Mesenchymal stem cell (in vitro differentiated cells and primary cell): ENCODE measurements at regions not wholly inside any gene's neighbourhood (a gene's known extent, or its start where the extent isn't known, plus 50 kb on each side); places are given as distances from the start of the nearest gene placed in this dataset.

ENCODE experiments used
- DNase-seq: peaks from one replicate; pipeline ENCODE4 v3.0.0-alpha.2; 2013
- H2AFZ ChIP-seq: one replicate; pipeline ENCODE4 v1.6.1; 2013; ENCODE audit warnings: low read depth, mild to moderate bottlenecking, control low read depth, inconsistent platforms, low read length, moderate library complexity
- H2AK5ac ChIP-seq: 2 replicates; pipeline ENCODE4 v1.6.1; 2013; ENCODE audit warnings: low read length, moderate library complexity, mild to moderate bottlenecking, inconsistent platforms; ENCODE audit not compliant: severe bottlenecking
- H2BK120ac ChIP-seq: one replicate; pipeline ENCODE4 v1.6.1; 2013; ENCODE audit warnings: low read depth, mild to moderate bottlenecking, inconsistent platforms, low read length, moderate library complexity
- H2BK12ac ChIP-seq, 2 experiments: one replicate each; pipeline ENCODE4 v1.6.1; 2013; ENCODE audit warnings: inconsistent platforms in 2 of 2, low read length in 2 of 2, mild to moderate bottlenecking in 2 of 2, moderate library complexity in 2 of 2, control low read depth in 1 of 2
- H2BK15ac ChIP-seq: one replicate; pipeline ENCODE4 v1.6.1; 2013; ENCODE audit warnings: mild to moderate bottlenecking, low read depth, inconsistent platforms; ENCODE audit not compliant: poor library complexity, severe bottlenecking
- H2BK5ac ChIP-seq: 2 replicates; pipeline ENCODE4 v1.6.1; 2013; ENCODE audit warnings: low read depth, mild to moderate bottlenecking, low read length, control low read depth, inconsistent platforms; ENCODE audit not compliant: poor library complexity, severe bottlenecking
- H3K14ac ChIP-seq, 2 experiments: one replicate each; pipeline ENCODE4 v1.6.1; 2013; ENCODE audit warnings: inconsistent platforms in 2 of 2, low read length in 2 of 2, control low read depth in 1 of 2, mild to moderate bottlenecking in 1 of 2, moderate library complexity in 1 of 2
- H3K18ac ChIP-seq, 2 experiments: one replicate each; pipeline ENCODE4 v1.6.1; 2013; ENCODE audit warnings: inconsistent platforms in 2 of 2, low read length in 2 of 2, control low read depth in 1 of 2, low read depth in 1 of 2, mild to moderate bottlenecking in 1 of 2
- H3K23ac ChIP-seq, 2 experiments: one replicate each; pipeline ENCODE4 v1.6.1; 2013; ENCODE audit warnings: inconsistent platforms in 2 of 2, low read length in 2 of 2, mild to moderate bottlenecking in 2 of 2, moderate library complexity in 2 of 2, control low read depth in 1 of 2
- H3K27ac ChIP-seq: 2 replicates; pipeline ENCODE4 v1.5.1; 2013; ENCODE audit warnings: mild to moderate bottlenecking, moderate library complexity, low read length, control low read depth, inconsistent platforms; ENCODE audit not compliant: poor library complexity, severe bottlenecking
- H3K27me3 ChIP-seq, 2 experiments: 2 replicates each; pipeline versions ENCODE4 v1.6.1 to v1.7.0; 2013; ENCODE audit warnings: low read length in 2 of 2, mild to moderate bottlenecking in 2 of 2, moderate library complexity in 2 of 2, control low read depth in 1 of 2, inconsistent platforms in 1 of 2; ENCODE audit not compliant: control insufficient read depth in 1 of 2, insufficient read depth in 1 of 2
- H3K36me3 ChIP-seq, 2 experiments: 2 replicates each; pipeline versions ENCODE4 v1.6.1 to v1.7.0; 2013; ENCODE audit warnings: low read length in 2 of 2, control low read depth in 1 of 2, inconsistent platforms in 1 of 2, low read depth in 1 of 2, mild to moderate bottlenecking in 1 of 2; ENCODE audit not compliant: insufficient read depth in 2 of 2, control insufficient read depth in 1 of 2
- H3K4ac ChIP-seq, 2 experiments: one replicate each; pipeline ENCODE4 v1.6.1; 2013; ENCODE audit warnings: inconsistent platforms in 2 of 2, low read length in 2 of 2, mild to moderate bottlenecking in 2 of 2, moderate library complexity in 2 of 2, control low read depth in 1 of 2, low read depth in 1 of 2
- H3K4me1 ChIP-seq: 2 replicates; pipeline ENCODE4 v1.6.1; 2013; ENCODE audit warnings: low read depth, low read length, control low read depth; ENCODE audit not compliant: control insufficient read depth, insufficient read depth
- H3K4me2 ChIP-seq: 2 replicates; pipeline ENCODE4 v1.6.1; 2013; ENCODE audit warnings: low read length, mild to moderate bottlenecking, inconsistent platforms; ENCODE audit not compliant: poor library complexity, severe bottlenecking
- H3K4me3 ChIP-seq, 2 experiments: 2 replicates each; pipeline versions ENCODE4 v1.5.1 to v1.7.0; 2013; ENCODE audit warnings: low read length in 2 of 2, mild to moderate bottlenecking in 2 of 2, control low read depth in 1 of 2, low read depth in 1 of 2; ENCODE audit not compliant: insufficient read depth in 1 of 2
- H3K79me1 ChIP-seq: replicated peaks from 2 replicates; pipeline ENCODE4 v1.6.1; 2013; ENCODE audit warnings: mild to moderate bottlenecking, control low read depth, low read length, inconsistent platforms; ENCODE audit not compliant: poor library complexity, severe bottlenecking
- H3K9ac ChIP-seq: 2 replicates; pipeline ENCODE4 v1.7.0; 2013; ENCODE audit warnings: mild to moderate bottlenecking, low read length, moderate library complexity
- H3K9me3 ChIP-seq: 2 replicates; pipeline ENCODE4 v1.7.0; 2013; ENCODE audit warnings: mild to moderate bottlenecking, low read length; ENCODE audit not compliant: control insufficient read depth
- H4K8ac ChIP-seq: one replicate; pipeline ENCODE4 v1.6.1; 2013; ENCODE audit warnings: inconsistent platforms, mild to moderate bottlenecking, low read length, moderate library complexity
- H4K91ac ChIP-seq: one replicate; pipeline ENCODE4 v1.6.1; 2013; ENCODE audit warnings: mild to moderate bottlenecking, low read length, inconsistent platforms
- WGBS: methylation state at CpG from one replicate; pipeline ENCODE4 v1.1.7; 2013; ENCODE audit warnings: mixed read lengths; 5-methylcytosine and 5-hydroxymethylcytosine counted together

DNA sequence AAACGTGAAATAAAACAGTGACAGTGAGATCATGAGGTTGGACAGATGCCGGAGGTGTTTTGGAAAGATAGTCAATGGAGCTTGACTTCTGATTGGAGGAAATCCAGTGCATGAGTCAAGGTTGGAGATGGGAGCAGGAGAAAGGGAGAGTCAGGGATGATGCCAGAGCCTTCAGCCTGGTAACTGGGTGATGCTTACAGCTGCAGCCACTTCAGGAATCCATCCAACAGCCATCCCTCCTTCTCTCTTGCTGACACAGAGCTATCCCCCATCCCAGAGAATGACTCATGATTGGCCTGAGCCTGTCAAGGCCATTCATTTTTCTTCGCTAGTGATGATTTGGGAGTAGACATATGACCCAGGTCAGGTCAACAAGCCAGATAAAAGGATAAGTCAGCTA is 112.8 kb downstream of the SAMD5 start:
- no peak overlapping the region for H3K4me2 ChIP-seq
- no peak overlapping the region for H2BK15ac ChIP-seq
- no peaks in the 10 kb centered on the region for H3K79me1 ChIP-seq
- H3K4ac ChIP-seq, result no peak overlapping the region
- no peak overlapping the region for H3K27ac ChIP-seq
- H3K9me3 ChIP-seq, result no peaks in the 10 kb centered on the region
- no peak overlapping the region for H2AFZ ChIP-seq
- no peaks in the 10 kb centered on the region for H3K36me3 ChIP-seq
- no peak overlapping the region for H2BK5ac ChIP-seq
- H3K18ac ChIP-seq, result no peak overlapping the region
- peak; percentile 16 for DNase-seq
- WGBS, result 88% methylated on average over 3 of the region's 3 CpGs
- no peak overlapping the region for H2AK5ac ChIP-seq
- no peak overlapping the region for H3K23ac ChIP-seq
- H2BK12ac ChIP-seq, result peak overlapping the region in 1 of 2 experiments; percentile 55
- no peak overlapping the region for H2BK120ac ChIP-seq
- no peak overlapping the region for H3K14ac ChIP-seq
- H4K8ac ChIP-seq, result no peak overlapping the region
- H3K4me3 ChIP-seq, result no peak overlapping the region
- H4K91ac ChIP-seq, result no peak overlapping the region
- H3K9ac ChIP-seq, result no peak overlapping the region
- no peaks in the 10 kb centered on the region for H3K4me1 ChIP-seq
- no peaks in the 10 kb centered on the region for H3K27me3 ChIP-seq

DNA sequence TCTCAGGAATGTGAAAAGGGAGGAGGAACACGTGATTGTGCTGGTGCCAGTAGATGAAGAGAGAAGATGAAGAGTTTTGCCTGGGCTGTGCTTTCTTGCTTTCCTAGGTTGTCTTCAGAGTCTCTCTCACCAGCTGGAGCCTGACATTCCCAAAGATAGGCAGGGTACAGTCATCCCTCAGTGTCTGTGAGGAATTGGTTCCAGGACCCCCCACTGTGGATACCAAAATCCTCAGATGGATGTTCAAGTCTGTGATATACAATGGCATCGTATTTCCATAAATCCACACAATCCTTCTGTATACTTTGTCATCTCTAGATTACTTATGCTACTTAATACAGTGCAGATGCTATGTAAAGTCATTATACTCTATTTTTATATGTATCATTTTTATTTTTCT is 113.5 kb downstream of the SAMD5 start:
- WGBS, result 95% methylated on average over 1 of the region's 2 CpGs
- Histone ChIP-seq H3K27ac (no peak overlapping the region), H2BK15ac (no peak overlapping the region)

DNA sequence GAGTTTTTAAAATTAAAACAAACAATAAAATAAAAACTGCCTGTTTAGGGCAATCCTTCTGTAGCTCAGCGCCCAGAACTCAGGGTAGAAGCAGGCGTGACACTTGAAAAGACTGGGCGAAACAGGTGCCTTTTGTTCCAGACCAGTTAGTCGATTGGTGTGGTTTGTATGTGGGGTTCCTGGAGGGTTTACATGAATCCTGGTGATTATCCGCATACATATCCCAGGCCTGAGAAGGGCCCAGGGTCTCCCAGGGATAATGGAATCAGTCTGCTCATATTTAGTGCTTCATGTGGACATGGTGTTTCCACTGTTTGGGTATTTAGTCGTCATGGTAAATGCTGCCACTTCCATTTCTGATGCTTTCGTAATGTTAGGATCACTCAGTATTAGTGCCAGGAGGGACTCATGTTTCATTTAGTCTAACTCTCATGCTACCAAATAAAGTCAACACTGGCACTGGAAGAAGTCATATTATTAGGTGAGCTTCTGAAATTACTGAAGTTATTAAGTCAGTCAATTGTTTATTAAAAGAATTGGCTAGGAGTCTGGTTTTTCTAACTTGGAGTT is 116.5 kb downstream of the SAMD5 start:
- no peak overlapping the region for H3K18ac ChIP-seq
- no peaks in the 10 kb centered on the region for H3K36me3 ChIP-seq
- H3K23ac ChIP-seq, result no peak overlapping the region
- WGBS, result 96% methylated on average over 7 of the region's 7 CpGs
- no peak overlapping the region for H3K9ac ChIP-seq
- no peaks in the 10 kb centered on the region for H3K4me1 ChIP-seq
- no peak overlapping the region for H3K14ac ChIP-seq
- no peak overlapping the region for H4K91ac ChIP-seq
- no peak overlapping the region for H3K4me2 ChIP-seq
- no peaks in the 10 kb centered on the region for H3K27me3 ChIP-seq
- DNase-seq, result peak; percentile 43
- no peak overlapping the region for H4K8ac ChIP-seq
- H2AFZ ChIP-seq, result no peak overlapping the region
- H3K4me3 ChIP-seq, result no peak overlapping the region
- H2BK15ac ChIP-seq, result no peak overlapping the region
- no peaks in the 10 kb centered on the region for H3K79me1 ChIP-seq
- H2AK5ac ChIP-seq, result no peak overlapping the region
- H3K27ac ChIP-seq, result no peak overlapping the region
- H2BK5ac ChIP-seq, result no peak overlapping the region
- no peak overlapping the region for H2BK120ac ChIP-seq
- no peaks in the 10 kb centered on the region for H3K9me3 ChIP-seq
- H3K4ac ChIP-seq, result no peak overlapping the region
- H2BK12ac ChIP-seq, result no peak overlapping the region

More for the DNA sequence above, 113.5 kb downstream of the SAMD5 start:
- H2BK5ac ChIP-seq, result no peak overlapping the region
- H2BK12ac ChIP-seq, result no peak overlapping the region
- no peak overlapping the region for H3K14ac ChIP-seq
- H2BK120ac ChIP-seq, result no peak overlapping the region
- no peak overlapping the region for H4K8ac ChIP-seq
- H3K36me3 ChIP-seq, result no peaks in the 10 kb centered on the region
- H3K4ac ChIP-seq, result no peak overlapping the region
- no peak overlapping the region for H3K4me2 ChIP-seq
- H3K79me1 ChIP-seq, result no peaks in the 10 kb centered on the region
- no peak overlapping the region for H3K23ac ChIP-seq
- H3K4me1 ChIP-seq, result no peaks in the 10 kb centered on the region
- no peak overlapping the region for H3K18ac ChIP-seq
- no peaks in the 10 kb centered on the region for H3K9me3 ChIP-seq
- H4K91ac ChIP-seq, result no peak overlapping the region
- H2AK5ac ChIP-seq, result no peak overlapping the region
- no peak overlapping the region for H3K9ac ChIP-seq
- H2AFZ ChIP-seq, result no peak overlapping the region
- H3K27me3 ChIP-seq, result no peaks in the 10 kb centered on the region
- no peak overlapping the region for H3K4me3 ChIP-seq
- DNase-seq, result no peak

DNA sequence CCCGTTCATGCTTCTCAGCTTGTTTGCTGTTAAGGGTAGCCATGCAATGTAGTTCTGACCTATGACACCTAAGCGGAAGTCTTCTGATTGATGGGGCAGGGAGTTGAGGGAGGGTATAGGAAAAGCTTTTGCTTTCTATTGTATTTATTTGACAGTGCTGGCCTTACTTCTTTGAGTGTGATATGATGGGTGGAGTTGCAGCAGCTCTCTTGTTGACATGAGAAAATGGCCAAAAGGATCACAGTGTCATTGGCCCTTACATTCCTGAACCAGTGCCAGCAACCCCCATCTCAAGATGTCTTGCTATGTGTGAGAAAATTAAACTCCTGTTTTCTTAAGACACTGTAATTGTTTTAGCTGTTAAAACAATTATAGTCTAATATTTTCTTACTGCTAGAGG is 117.5 kb downstream of the SAMD5 start:
- no peak overlapping the region for H3K4me3 ChIP-seq
- no peak overlapping the region for H2AK5ac ChIP-seq
- H3K18ac ChIP-seq, result no peak overlapping the region
- H3K23ac ChIP-seq, result no peak overlapping the region
- WGBS, result 79% methylated on average over 2 of the region's 2 CpGs
- no peak overlapping the region for H3K14ac ChIP-seq
- no peak overlapping the region for H4K8ac ChIP-seq
- H3K36me3 ChIP-seq, result no peaks in the 10 kb centered on the region
- DNase-seq, result no peak
- H2BK12ac ChIP-seq, result no peak overlapping the region
- H3K79me1 ChIP-seq, result no peaks in the 10 kb centered on the region
- no peaks in the 10 kb centered on the region for H3K9me3 ChIP-seq
- no peak overlapping the region for H3K4ac ChIP-seq
- no peaks in the 10 kb centered on the region for H3K27me3 ChIP-seq
- no peak overlapping the region for H3K27ac ChIP-seq
- no peaks in the 10 kb centered on the region for H3K4me1 ChIP-seq
- H2BK15ac ChIP-seq, result no peak overlapping the region
- no peak overlapping the region for H2AFZ ChIP-seq
- no peak overlapping the region for H4K91ac ChIP-seq
- H2BK5ac ChIP-seq, result no peak overlapping the region
- H3K9ac ChIP-seq, result no peak overlapping the region
- no peak overlapping the region for H3K4me2 ChIP-seq
- no peak overlapping the region for H2BK120ac ChIP-seq
